RWPE1 (cell line): ENCODE measurements at regions not wholly inside any gene's neighbourhood (a gene's known extent, or its start where the extent isn't known, plus 50 kb on each side); places are given as distances from the start of the nearest gene placed in this dataset.

Source experiments
- CTCF ChIA-PET: fragments of 350-600 bp; sonication (Branson Sonifier 250); formaldehyde crosslinking; extraction: SDS; loops from one replicate; lab custom pipeline; 2021; lab: Yijun Ruan, JAX
- POLR2A ChIA-PET: fragments of 400-600 bp; formaldehyde crosslinking; extraction: SDS; loops from one replicate; lab custom pipeline; 2020; ENCODE audit warnings: antibody characterized with exemption; ENCODE audit not compliant: low non-redundant PET; lab: Yijun Ruan, JAX
- DNase-seq: peaks from one replicate; pipeline ENCODE4 v3.0.0; 2012; ENCODE audit warnings: low spot score
- H3K27ac ChIP-seq: fragments of 450-650 bp; 2 replicates; pipeline ENCODE4 v1.5.1; 2017
- TF ChIP-seq, protein P1 (sequence below): fragments of 450-650 bp; conservative IDR thresholded peaks from 2 replicates; pipeline ENCODE4 v1.5.1; 2017; ENCODE audit warnings: low read depth, mild to moderate bottlenecking

DNA sequence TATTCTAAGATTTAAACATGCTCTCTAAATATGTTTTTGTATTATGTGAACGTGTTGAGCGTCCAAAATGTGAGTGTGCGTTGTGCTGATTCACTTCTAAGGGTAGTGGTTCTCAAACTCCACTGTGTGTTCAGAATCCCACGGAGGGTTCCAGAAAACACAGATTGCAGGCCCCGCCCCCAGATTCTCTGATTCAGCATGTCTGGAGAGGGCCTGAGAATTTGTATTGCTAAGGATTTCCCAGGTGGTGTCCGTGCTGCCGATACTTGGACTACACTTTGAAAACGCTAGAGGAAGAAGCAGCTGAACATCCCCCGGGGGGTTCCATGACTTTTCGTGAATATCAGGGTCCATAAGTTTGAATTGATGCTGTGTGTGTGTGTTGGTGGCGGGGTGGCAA lies 1043.2 kb upstream of the WWC1 start:
- CTCF ChIA-PET: interaction anchor here (0.6 kb wide), 1 partner anchor 685 kb away, joined by 3 read pairs; no protein-coding TSS in a partner anchor
- H3K27ac ChIP-seq: no peak overlapping the region
- DNase-seq: no peak
- POLR2A ChIA-PET: no interaction called here
- TF ChIP-seq, protein P1, sequence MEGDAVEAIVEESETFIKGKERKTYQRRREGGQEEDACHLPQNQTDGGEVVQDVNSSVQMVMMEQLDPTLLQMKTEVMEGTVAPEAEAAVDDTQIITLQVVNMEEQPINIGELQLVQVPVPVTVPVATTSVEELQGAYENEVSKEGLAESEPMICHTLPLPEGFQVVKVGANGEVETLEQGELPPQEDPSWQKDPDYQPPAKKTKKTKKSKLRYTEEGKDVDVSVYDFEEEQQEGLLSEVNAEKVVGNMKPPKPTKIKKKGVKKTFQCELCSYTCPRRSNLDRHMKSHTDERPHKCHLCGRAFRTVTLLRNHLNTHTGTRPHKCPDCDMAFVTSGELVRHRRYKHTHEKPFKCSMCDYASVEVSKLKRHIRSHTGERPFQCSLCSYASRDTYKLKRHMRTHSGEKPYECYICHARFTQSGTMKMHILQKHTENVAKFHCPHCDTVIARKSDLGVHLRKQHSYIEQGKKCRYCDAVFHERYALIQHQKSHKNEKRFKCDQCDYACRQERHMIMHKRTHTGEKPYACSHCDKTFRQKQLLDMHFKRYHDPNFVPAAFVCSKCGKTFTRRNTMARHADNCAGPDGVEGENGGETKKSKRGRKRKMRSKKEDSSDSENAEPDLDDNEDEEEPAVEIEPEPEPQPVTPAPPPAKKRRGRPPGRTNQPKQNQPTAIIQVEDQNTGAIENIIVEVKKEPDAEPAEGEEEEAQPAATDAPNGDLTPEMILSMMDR: no peak

DNA sequence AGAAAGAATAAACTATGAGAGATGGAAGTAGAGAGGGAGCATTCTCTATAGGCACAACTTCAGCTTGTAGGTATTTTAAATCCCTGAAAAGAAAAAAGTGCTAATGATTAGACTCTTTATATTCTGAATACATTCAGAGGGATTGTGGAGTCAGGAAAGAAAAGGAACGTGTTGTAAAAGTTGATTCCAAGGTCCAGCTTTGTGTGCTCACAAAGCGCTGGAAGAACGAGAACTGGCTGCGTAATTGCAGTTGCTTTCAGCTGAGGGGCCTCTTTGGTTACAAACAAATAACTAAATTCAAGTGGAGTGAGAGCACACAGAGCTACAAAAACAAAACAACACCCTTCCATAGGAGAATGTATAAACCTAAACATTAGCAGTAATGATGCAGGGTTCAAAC lies 1040.4 kb upstream of the WWC1 start:
- no peak overlapping the region for H3K27ac ChIP-seq
- TF ChIP-seq, protein P1: no peak
- ChIA-PET CTCF (interaction anchor here (0.6 kb wide), 1 partner anchor 767 kb away, joined by 3 read pairs; no protein-coding TSS in a partner anchor), POLR2A (no interaction called here)
- DNase-seq: no peak

DNA sequence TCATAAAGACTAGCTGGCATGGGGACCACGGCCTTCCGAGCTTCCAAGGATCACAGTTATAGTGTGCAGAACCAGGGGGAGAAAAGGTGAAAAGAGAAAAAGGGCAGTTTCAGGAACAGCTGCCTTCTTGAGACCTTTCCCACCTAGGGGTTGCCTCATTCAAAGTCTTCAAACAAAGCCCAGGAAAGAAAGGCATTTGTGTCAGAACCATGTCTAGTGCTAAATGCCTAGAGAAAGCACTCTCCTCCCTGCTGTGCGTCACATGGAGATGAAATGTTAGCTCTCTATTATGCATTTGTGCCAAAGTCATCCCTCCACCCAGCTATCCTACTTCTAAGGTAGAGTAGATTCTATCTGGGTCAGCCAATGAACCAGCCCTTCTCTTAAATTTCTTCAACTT lies 1037.3 kb upstream of the WWC1 start:
- TF ChIP-seq, protein P1: no peak
- CTCF ChIA-PET: no interaction called here
- no peak for DNase-seq
- H3K27ac ChIP-seq: no peak overlapping the region
- POLR2A ChIA-PET: no interaction called here

DNA sequence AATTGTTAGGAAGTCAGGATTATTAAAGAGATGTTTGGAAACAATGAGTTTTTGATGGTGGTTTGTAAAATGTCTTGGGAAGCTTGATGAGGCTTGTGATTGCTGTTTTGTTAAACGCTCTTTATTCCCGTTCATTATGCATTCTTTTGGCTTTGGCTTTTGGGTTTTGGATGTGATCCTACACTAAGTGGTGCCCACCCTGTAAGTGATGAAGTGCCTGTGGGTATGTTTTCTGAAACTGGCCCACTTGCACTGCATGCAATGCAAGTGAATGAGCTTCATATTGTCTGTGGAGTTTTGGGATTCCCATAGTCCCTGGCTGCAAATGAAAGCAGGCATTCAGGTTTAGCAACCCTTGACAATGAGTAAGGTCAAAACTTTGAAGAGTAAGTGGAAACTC lies 1035.5 kb upstream of the WWC1 start:
- TF ChIP-seq, protein P1: no peak
- CTCF ChIA-PET: interaction anchor here (1.1 kb wide), 1 partner anchor 10 kb away, joined by 4 read pairs; no protein-coding TSS in a partner anchor
- POLR2A ChIA-PET: no interaction called here
- DNase-seq: no peak
- no peak overlapping the region for H3K27ac ChIP-seq

DNA sequence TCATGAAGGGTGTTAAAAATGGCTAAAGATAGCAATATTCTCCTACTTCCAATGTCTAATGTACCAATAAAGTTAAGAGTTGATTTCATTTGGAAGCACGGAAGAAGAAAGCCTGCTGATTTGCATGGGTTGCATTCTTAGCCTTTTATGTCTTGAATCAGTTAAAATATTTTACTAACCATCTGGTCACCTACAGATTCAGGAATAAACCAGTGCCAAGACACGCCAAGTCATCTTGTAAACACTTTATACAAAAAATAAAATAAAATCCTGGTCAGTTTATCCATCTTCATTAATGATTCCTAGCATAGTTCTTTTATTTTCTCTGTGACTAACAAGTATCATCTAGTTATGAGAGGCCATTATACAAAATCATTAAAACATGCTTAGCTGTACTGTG lies 1031.6 kb upstream of the WWC1 start:
- ChIA-PET POLR2A (no interaction called here), CTCF (no interaction called here)
- no peak for DNase-seq
- TF ChIP-seq, protein P1: no peak
- H3K27ac ChIP-seq: no peak overlapping the region

DNA sequence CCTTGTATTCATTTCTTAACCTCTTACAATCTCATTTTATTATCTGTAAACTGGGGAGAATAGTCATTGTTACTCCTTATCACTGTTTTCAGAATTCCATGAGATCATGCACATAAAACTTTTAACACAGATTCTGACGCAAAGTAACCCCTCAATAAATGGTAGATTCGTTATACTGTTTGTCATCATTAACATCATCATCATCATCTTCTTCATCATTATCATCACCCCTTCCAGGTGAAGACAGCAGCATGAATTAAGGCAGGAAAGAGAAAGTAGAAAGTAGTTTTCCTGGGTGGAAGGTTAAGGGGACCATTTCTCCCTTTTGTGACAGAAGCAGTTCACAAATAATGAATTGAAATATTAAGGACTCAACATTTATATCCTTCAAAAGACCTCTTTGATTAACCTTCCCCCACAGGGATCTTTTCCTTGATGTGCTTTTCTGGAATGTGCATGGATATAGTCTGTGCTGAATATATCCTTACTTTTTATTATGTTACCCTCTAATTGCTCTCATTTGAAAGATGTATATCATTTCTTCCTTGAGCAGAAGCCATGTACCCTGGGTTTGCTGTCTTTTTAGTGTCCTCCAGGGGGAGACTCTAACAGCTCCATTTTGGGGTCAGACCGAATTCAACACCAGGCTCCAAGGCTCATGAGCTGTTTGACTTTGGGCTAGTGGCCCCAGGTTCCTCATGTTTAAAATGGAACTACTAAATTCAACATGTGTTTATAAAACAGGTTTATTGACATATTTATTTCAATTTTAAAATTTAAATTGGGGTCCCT lies 1029.9 kb upstream of the WWC1 start:
- ChIA-PET CTCF (interaction anchor here (0.7 to 0.8 kb wide), 3 partner anchors 33 to 392 kb away, joined by 3 to 4 read pairs (median 3); no protein-coding TSS in a partner anchor), POLR2A (no interaction called here)
- TF ChIP-seq, protein P1: peak; percentile 15; the same call in 1 of the 2 replicates
- no peak overlapping the region for H3K27ac ChIP-seq
- DNase-seq: peak; percentile 32
